Liver (tissue), 8 donors: ENCODE measurements at regions not wholly inside any gene's neighbourhood (a gene's known extent, or its start where the extent isn't known, plus 50 kb on each side); places are given as distances from the start of the nearest gene placed in this dataset.

ENCODE experiments used
- DNase-seq: peaks from one replicate; pipeline ENCODE4 v3.0.0-alpha.2; 2017; ENCODE audit warnings: low spot score
- H3K27ac ChIP-seq, 2 donors: one replicate each; pipeline ENCODE4 v1.7.0; 2013; ENCODE audit warnings: inconsistent platforms in 2 of 2, low read length in 2 of 2, control low read depth in 1 of 2, low read depth in 1 of 2, mild to moderate bottlenecking in 1 of 2
- H3K27me3 ChIP-seq, 4 donors: one replicate each; pipeline versions ENCODE4 v1.6.1 to v1.7.0; 2013; ENCODE audit warnings: low read length in 3 of 4, inconsistent platforms in 1 of 4, mild to moderate bottlenecking in 1 of 4, moderate library complexity in 1 of 4; ENCODE audit not compliant: control insufficient read depth in 4 of 4, insufficient read depth in 4 of 4
- H3K36me3 ChIP-seq, 4 donors: one replicate each; pipeline versions ENCODE4 v1.6.1 to v1.7.0; 2013; ENCODE audit warnings: low read length in 3 of 4, mild to moderate bottlenecking in 3 of 4, low read depth in 1 of 4, moderate library complexity in 1 of 4; ENCODE audit not compliant: control insufficient read depth in 4 of 4, insufficient read depth in 3 of 4
- H3K4me1 ChIP-seq, 4 donors: one replicate each; pipeline versions ENCODE4 v1.6.1 to v1.7.0; 2013; ENCODE audit warnings: low read length in 3 of 4, mild to moderate bottlenecking in 3 of 4, moderate library complexity in 1 of 4; ENCODE audit not compliant: control insufficient read depth in 4 of 4, insufficient read depth in 4 of 4
- H3K4me3 ChIP-seq, 3 donors: one replicate each; pipeline versions ENCODE4 v1.6.1 to v1.7.0; 2013; ENCODE audit warnings: low read length in 3 of 3, control low read depth in 1 of 3, low read depth in 1 of 3, mild to moderate bottlenecking in 1 of 3
- H3K9ac ChIP-seq, 2 donors: one replicate each; pipeline ENCODE4 v1.7.0; 2013; ENCODE audit warnings: low read length in 2 of 2, mild to moderate bottlenecking in 2 of 2, moderate library complexity in 2 of 2, control low read depth in 1 of 2, low read depth in 1 of 2
- H3K9me3 ChIP-seq, 4 donors: one replicate each; pipeline versions ENCODE4 v1.6.1 to v1.7.0; 2013; ENCODE audit warnings: low read length in 3 of 4; ENCODE audit not compliant: control insufficient read depth in 4 of 4
- EGR1 ChIP-seq, 2 donors: IDR thresholded peaks; 2 replicates each; pipeline ENCODE4 v1.6.1; 2016 to 2018; ENCODE audit warnings: antibody characterized with exemption in 2 of 2, low read depth in 2 of 2
- FOXA1 ChIP-seq: IDR thresholded peaks from 2 replicates; pipeline ENCODE4 v1.6.1; 2016; ENCODE audit warnings: antibody characterized with exemption
- FOXA2 ChIP-seq: IDR thresholded peaks from 2 replicates; pipeline ENCODE4 v1.6.1; 2016; ENCODE audit warnings: antibody characterized with exemption
- GABPA ChIP-seq, 2 donors: IDR thresholded peaks in 1 of 2; conservative IDR thresholded peaks in 1 of 2; 2 replicates each; pipeline ENCODE4 v1.6.1; 2016; ENCODE audit warnings: antibody characterized with exemption in 2 of 2, mild to moderate bottlenecking in 1 of 2, moderate library complexity in 1 of 2
- HNF4A ChIP-seq, 2 donors: conservative IDR thresholded peaks; 2 replicates each; pipeline ENCODE4 v1.6.1; 2016; ENCODE audit warnings: antibody characterized with exemption in 2 of 2, mild to moderate bottlenecking in 2 of 2
- HNF4G ChIP-seq: IDR thresholded peaks from 2 replicates; pipeline ENCODE4 v1.6.1; 2016; ENCODE audit warnings: antibody characterized with exemption
- JUND ChIP-seq, 2 donors: IDR thresholded peaks; 2 replicates each; pipeline ENCODE4 v1.6.1; 2016; ENCODE audit warnings: antibody characterized with exemption in 2 of 2
- NR2F2 ChIP-seq: IDR thresholded peaks from 2 replicates; pipeline ENCODE4 v1.6.1; 2016; ENCODE audit warnings: antibody characterized with exemption
- RAD21 ChIP-seq, 2 donors: IDR thresholded peaks; 2 replicates each; pipeline ENCODE4 v1.6.1; 2016; ENCODE audit warnings: antibody characterized with exemption in 2 of 2, mild to moderate bottlenecking in 2 of 2
- RXRA ChIP-seq, 2 donors: IDR thresholded peaks; 2 replicates each; pipeline ENCODE4 v1.6.1; 2017 to 2018; ENCODE audit warnings: antibody characterized with exemption in 2 of 2, mild to moderate bottlenecking in 1 of 2
- SP1 ChIP-seq: IDR thresholded peaks from 2 replicates; pipeline ENCODE4 v1.6.1; 2018; ENCODE audit warnings: antibody characterized with exemption, mild to moderate bottlenecking
- TAF1 ChIP-seq: conservative IDR thresholded peaks from 2 replicates; pipeline ENCODE4 v1.6.1; 2016; ENCODE audit warnings: antibody characterized with exemption, mild to moderate bottlenecking
- YY1 ChIP-seq: IDR thresholded peaks from 2 replicates; pipeline ENCODE4 v1.6.1; 2016; ENCODE audit warnings: antibody characterized with exemption, mild to moderate bottlenecking
- WGBS: extraction: QIAGEN DNeasy Blood & Tissue Kit; methylation state at CpG from one replicate; pipeline ENCODE4 v1.1.7; 2013; 5-methylcytosine and 5-hydroxymethylcytosine counted together
- TF ChIP-seq, protein P1 (sequence below): fragments of 150-350 bp; IDR thresholded peaks from 2 replicates; pipeline ENCODE4 v1.5.1; 2017; ENCODE audit warnings: improper control_type of control experiment, low read depth, low read length; ENCODE audit not compliant: missing input control
- TF ChIP-seq, protein P2 (sequence below): IDR thresholded peaks from 2 replicates; pipeline ENCODE4 v1.6.1; 2016; ENCODE audit warnings: antibody characterized with exemption
- TF ChIP-seq, protein P3 (sequence below): IDR thresholded peaks from 2 replicates; pipeline ENCODE4 v1.6.1; 2016; ENCODE audit warnings: antibody characterized with exemption
- TF ChIP-seq, protein P4 (sequence below): IDR thresholded peaks from 2 replicates; pipeline ENCODE4 v1.6.1; 2016; ENCODE audit warnings: antibody characterized with exemption
- TF ChIP-seq, protein P5 (sequence below): IDR thresholded peaks from 2 replicates; pipeline ENCODE4 v1.6.1; 2016; ENCODE audit warnings: antibody characterized with exemption, mild to moderate bottlenecking
- donor health status: healthy.
- donor health status: healthy.
- donor health status: healthy.
- donor health status: healthy.
- donor health status: healthy.

DNA sequence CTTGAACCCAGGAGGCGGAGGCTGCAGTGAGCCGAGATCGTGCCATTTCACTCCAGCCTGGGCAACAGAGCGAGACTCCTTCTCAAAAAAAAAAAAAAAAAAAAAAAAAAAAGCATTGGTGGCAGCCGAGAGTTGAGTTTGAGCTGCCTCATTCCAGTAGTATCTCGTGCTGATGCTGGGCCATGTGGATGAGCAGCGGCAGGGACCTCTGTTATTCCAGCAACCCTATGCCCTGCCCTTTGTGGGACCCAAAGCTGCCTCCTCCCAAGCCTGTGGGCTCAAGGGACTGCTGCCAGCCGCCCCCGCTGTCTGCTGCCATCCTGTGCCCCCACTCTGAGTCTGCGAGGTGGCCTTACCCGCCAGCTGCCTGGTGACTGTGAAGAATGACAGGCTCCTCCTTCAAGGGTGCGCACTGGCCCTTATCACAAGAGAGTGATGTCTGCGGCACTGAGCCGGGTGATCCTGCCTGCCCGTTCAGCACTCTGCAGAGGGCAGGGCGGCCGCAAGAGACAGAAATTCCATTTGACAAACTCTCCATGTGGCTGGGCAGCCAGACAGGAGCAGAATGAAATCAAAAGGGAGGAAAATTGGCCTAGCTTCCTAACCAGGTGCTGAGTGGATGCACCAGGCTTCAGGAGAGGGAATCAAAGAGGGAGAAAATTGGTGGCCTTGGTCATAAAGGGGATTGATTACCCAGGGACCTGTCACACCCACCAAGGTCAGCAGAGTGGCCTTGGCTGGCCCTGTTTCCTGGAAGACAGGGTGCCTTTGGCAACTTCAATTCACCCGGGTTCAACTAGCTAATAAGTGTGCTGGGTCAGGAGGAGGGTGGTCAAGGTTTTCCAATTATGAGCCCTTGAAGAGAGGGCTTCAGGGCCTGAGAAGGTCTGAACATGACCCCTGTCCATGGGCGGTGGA is 65.3 kb upstream of the ZMIZ1 start:
- 86% methylated on average over 19 of the region's 19 CpGs for WGBS
- peaks cover 2 to 11% (median 5%) of the 10 kb centered on the region in 4 donors for H3K4me1 ChIP-seq
- H3K9ac ChIP-seq = no peak overlapping the region
- H3K36me3 ChIP-seq = no peaks in the 10 kb centered on the region
- H3K4me3 ChIP-seq = no peak overlapping the region
- no peak overlapping the region for H3K27ac ChIP-seq
- no peak for DNase-seq
- H3K27me3 ChIP-seq = no peaks in the 10 kb centered on the region
- TF ChIP-seq, protein P1, sequence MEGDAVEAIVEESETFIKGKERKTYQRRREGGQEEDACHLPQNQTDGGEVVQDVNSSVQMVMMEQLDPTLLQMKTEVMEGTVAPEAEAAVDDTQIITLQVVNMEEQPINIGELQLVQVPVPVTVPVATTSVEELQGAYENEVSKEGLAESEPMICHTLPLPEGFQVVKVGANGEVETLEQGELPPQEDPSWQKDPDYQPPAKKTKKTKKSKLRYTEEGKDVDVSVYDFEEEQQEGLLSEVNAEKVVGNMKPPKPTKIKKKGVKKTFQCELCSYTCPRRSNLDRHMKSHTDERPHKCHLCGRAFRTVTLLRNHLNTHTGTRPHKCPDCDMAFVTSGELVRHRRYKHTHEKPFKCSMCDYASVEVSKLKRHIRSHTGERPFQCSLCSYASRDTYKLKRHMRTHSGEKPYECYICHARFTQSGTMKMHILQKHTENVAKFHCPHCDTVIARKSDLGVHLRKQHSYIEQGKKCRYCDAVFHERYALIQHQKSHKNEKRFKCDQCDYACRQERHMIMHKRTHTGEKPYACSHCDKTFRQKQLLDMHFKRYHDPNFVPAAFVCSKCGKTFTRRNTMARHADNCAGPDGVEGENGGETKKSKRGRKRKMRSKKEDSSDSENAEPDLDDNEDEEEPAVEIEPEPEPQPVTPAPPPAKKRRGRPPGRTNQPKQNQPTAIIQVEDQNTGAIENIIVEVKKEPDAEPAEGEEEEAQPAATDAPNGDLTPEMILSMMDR = no peak
- TF ChIP-seq, protein P2, sequence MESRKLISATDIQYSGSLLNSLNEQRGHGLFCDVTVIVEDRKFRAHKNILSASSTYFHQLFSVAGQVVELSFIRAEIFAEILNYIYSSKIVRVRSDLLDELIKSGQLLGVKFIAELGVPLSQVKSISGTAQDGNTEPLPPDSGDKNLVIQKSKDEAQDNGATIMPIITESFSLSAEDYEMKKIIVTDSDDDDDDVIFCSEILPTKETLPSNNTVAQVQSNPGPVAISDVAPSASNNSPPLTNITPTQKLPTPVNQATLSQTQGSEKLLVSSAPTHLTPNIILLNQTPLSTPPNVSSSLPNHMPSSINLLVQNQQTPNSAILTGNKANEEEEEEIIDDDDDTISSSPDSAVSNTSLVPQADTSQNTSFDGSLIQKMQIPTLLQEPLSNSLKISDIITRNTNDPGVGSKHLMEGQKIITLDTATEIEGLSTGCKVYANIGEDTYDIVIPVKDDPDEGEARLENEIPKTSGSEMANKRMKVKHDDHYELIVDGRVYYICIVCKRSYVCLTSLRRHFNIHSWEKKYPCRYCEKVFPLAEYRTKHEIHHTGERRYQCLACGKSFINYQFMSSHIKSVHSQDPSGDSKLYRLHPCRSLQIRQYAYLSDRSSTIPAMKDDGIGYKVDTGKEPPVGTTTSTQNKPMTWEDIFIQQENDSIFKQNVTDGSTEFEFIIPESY = no peak
- TF ChIP-seq HNF4A (conservative IDR thresholded peaks at IDR 0.05) = no peak
- no peak for TF ChIP-seq EGR1 (IDR thresholded peaks at IDR 0.05; ENCODE audit: low read depth in 2 of 2)
- TF ChIP-seq, protein P3, sequence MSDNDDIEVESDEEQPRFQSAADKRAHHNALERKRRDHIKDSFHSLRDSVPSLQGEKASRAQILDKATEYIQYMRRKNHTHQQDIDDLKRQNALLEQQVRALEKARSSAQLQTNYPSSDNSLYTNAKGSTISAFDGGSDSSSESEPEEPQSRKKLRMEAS = no peak
- no peak for TF ChIP-seq HNF4G
- TF ChIP-seq, protein P4, sequence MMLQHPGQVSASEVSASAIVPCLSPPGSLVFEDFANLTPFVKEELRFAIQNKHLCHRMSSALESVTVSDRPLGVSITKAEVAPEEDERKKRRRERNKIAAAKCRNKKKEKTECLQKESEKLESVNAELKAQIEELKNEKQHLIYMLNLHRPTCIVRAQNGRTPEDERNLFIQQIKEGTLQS = no peak
- TF ChIP-seq TAF1 = no peak
- TF ChIP-seq YY1 = no peak
- no peak for TF ChIP-seq FOXA2
- TF ChIP-seq NR2F2 = no peak
- TF ChIP-seq JUND (IDR thresholded peaks at IDR 0.05) = no peak
- no peak for TF ChIP-seq RAD21 (IDR thresholded peaks at IDR 0.05)
- no peak for TF ChIP-seq GABPA (IDR thresholded peaks at IDR 0.05 in 1 of 2, conservative IDR thresholded peaks at IDR 0.05 in 1 of 2)
- no peak for TF ChIP-seq FOXA1
- TF ChIP-seq, protein P5, sequence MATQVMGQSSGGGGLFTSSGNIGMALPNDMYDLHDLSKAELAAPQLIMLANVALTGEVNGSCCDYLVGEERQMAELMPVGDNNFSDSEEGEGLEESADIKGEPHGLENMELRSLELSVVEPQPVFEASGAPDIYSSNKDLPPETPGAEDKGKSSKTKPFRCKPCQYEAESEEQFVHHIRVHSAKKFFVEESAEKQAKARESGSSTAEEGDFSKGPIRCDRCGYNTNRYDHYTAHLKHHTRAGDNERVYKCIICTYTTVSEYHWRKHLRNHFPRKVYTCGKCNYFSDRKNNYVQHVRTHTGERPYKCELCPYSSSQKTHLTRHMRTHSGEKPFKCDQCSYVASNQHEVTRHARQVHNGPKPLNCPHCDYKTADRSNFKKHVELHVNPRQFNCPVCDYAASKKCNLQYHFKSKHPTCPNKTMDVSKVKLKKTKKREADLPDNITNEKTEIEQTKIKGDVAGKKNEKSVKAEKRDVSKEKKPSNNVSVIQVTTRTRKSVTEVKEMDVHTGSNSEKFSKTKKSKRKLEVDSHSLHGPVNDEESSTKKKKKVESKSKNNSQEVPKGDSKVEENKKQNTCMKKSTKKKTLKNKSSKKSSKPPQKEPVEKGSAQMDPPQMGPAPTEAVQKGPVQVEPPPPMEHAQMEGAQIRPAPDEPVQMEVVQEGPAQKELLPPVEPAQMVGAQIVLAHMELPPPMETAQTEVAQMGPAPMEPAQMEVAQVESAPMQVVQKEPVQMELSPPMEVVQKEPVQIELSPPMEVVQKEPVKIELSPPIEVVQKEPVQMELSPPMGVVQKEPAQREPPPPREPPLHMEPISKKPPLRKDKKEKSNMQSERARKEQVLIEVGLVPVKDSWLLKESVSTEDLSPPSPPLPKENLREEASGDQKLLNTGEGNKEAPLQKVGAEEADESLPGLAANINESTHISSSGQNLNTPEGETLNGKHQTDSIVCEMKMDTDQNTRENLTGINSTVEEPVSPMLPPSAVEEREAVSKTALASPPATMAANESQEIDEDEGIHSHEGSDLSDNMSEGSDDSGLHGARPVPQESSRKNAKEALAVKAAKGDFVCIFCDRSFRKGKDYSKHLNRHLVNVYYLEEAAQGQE = no peak
- TF ChIP-seq RXRA (IDR thresholded peaks at IDR 0.05) = no peak
- TF ChIP-seq SP1 = no peak
- H3K9me3 ChIP-seq = no peaks in the 10 kb centered on the region
